ENCODE measurements at regions not wholly inside any gene's neighbourhood (a gene's known extent, or its start where the extent isn't known, plus 50 kb on each side); places are given as distances from the start of the nearest gene placed in this dataset.

- TF ChIP-seq FOXK2 (IDR thresholded peaks at IDR 0.05) (no peak), FOXM1 (IDR thresholded peaks at IDR 0.05; ENCODE audit: borderline replicate concordance) (no peak), TARDBP (IDR thresholded peaks at IDR 0.05) (no peak), ELF4 (IDR thresholded peaks at IDR 0.05) (no peak), L3MBTL2 (conservative IDR thresholded peaks at IDR 0.05) (no peak), HDGF (IDR thresholded peaks at IDR 0.05; ENCODE audit: borderline replicate concordance) (no peak), SUZ12 (IDR thresholded peaks at IDR 0.05) (no peak), ARNT (IDR thresholded peaks at IDR 0.05) (no peak), CTBP1 (IDR thresholded peaks at IDR 0.05; ENCODE audit: borderline replicate concordance) (no peak), BHLHE40 (IDR thresholded peaks at IDR 0.05; ENCODE audit: borderline replicate concordance) (no peak), FOXA1 (IDR thresholded peaks at IDR 0.05) (no peak), ZNF384 (IDR thresholded peaks at IDR 0.05) (no peak), PKNOX1 (IDR thresholded peaks at IDR 0.05) (no peak), SP1 (IDR thresholded peaks at IDR 0.05) (no peak)
These were observed 151.9 kb downstream of the TNFSF18 start for GRCh38 chr1:172898866-172899265.

Measured in HEK293T (cell line).